ENCODE measurements at regions not wholly inside any gene's neighbourhood (a gene's known extent, or its start where the extent isn't known, plus 50 kb on each side); places are given as distances from the start of the nearest gene placed in this dataset.

DNA sequence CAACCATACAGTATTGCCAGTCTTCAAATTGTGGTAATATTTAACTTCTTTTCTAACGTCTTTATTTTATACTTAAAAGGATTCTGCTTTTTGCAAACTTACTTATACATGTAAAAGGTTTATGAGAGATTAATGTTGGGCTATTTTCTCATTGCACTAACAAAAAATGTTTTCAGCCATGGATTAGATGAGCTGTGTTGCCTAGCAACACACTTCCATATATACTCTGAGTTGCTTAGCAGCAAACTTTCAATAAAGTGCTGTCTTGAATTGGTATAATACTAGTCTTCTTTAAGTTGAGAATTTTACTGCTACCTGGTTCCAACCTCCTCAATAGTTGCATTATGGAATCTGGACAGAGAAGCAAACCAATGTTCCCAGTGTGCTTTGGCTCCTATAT lies 777.4 kb upstream of the PCDH9 start:
- DNase-seq (ENCODE audit: extremely low read depth, insufficient read length) = no peak
- no peak overlapping the region for H3K4me3 ChIP-seq (replicated peaks; ENCODE audit: low read depth, low read length)
- TF ChIP-seq, protein P1, sequence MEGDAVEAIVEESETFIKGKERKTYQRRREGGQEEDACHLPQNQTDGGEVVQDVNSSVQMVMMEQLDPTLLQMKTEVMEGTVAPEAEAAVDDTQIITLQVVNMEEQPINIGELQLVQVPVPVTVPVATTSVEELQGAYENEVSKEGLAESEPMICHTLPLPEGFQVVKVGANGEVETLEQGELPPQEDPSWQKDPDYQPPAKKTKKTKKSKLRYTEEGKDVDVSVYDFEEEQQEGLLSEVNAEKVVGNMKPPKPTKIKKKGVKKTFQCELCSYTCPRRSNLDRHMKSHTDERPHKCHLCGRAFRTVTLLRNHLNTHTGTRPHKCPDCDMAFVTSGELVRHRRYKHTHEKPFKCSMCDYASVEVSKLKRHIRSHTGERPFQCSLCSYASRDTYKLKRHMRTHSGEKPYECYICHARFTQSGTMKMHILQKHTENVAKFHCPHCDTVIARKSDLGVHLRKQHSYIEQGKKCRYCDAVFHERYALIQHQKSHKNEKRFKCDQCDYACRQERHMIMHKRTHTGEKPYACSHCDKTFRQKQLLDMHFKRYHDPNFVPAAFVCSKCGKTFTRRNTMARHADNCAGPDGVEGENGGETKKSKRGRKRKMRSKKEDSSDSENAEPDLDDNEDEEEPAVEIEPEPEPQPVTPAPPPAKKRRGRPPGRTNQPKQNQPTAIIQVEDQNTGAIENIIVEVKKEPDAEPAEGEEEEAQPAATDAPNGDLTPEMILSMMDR (IDR thresholded peaks at IDR 0.05; ENCODE audit: insufficient read depth, low read length, poor library complexity, severe bottlenecking) = no peak
- H3K36me3 ChIP-seq (ENCODE audit: control insufficient read depth, insufficient read depth, low read length) = no peaks in the 10 kb centered on the region
- no peaks in the 10 kb centered on the region for H3K27me3 ChIP-seq (replicated peaks; ENCODE audit: control insufficient read depth, insufficient read depth, low read length)

DNA sequence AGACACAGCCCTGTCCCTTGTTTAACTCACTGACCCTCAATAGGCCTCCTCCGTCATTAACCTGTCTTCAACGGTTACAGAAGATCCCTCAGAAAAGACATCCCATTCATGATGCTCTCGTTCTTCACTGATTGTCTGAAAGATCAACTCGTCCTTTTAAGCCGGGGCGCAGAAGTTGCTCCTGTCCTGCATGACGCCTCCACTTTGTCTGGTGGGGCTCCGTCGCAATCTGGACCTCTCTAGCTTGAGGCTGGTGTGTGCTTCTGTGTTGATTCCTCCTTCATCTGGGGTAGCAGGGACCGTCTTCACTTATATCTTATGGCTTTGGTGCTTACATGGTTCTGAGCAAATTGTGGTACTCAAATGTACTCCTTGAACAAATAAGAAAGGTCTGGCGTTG lies 766.0 kb upstream of the PCDH9 start:
- H3K27me3 ChIP-seq (replicated peaks; ENCODE audit: control insufficient read depth, insufficient read depth, low read length) = no peaks in the 10 kb centered on the region
- no peaks in the 10 kb centered on the region for H3K36me3 ChIP-seq (ENCODE audit: control insufficient read depth, insufficient read depth, low read length)
- no peak overlapping the region for H3K4me3 ChIP-seq (replicated peaks; ENCODE audit: low read depth, low read length)
- DNase-seq (ENCODE audit: extremely low read depth, insufficient read length) = no peak
- TF ChIP-seq, protein P1 (IDR thresholded peaks at IDR 0.05; ENCODE audit: insufficient read depth, low read length, poor library complexity, severe bottlenecking) = no peak

DNA sequence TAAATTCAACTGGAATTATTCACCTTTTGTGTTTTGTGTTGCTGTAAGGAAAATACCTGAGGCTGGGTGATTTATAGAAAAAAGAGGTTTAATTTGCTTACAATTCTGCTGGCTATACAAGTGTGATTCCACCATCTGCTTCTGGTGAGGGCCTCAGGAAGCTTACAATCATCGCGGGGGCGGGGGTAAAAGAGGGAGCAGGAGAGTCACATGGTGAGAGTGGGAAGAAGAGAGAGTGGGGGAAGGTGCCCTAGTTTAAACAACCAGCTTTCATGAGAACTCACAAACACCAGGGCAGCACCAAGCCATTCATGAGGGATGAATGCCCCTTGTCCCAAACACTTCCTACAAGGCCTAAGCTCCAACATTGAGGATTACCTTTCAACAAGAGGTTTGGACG lies 760.7 kb upstream of the PCDH9 start:
- no peak for DNase-seq (ENCODE audit: extremely low read depth, insufficient read length)
- Histone ChIP-seq H3K36me3 (ENCODE audit: control insufficient read depth, insufficient read depth, low read length) (no peaks in the 10 kb centered on the region), H3K4me3 (replicated peaks; ENCODE audit: low read depth, low read length) (no peak overlapping the region), H3K27me3 (replicated peaks; ENCODE audit: control insufficient read depth, insufficient read depth, low read length) (no peaks in the 10 kb centered on the region)
- TF ChIP-seq, protein P1 (IDR thresholded peaks at IDR 0.05; ENCODE audit: insufficient read depth, low read length, poor library complexity, severe bottlenecking) = no peak

DNA sequence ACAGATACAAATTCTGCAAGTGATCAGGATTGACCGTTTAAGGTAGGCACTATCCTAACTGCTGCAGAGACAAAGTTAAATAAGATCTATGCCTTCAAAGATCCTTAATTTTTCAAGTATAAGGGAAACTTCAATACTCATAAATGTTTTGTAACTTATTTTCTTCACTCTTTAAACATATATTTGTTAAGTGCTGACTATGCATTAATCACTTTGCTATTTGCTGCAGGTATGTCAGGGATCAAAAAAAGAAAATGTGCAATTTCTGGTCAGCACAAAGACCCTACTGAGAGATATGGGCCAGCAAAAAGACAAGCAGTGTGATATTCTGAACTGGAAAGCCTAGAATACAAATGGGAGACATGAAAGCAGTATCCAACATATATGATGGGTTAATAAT lies 756.1 kb upstream of the PCDH9 start:
- H3K27me3 ChIP-seq (replicated peaks; ENCODE audit: control insufficient read depth, insufficient read depth, low read length) = no peaks in the 10 kb centered on the region
- no peaks in the 10 kb centered on the region for H3K36me3 ChIP-seq (ENCODE audit: control insufficient read depth, insufficient read depth, low read length)
- TF ChIP-seq, protein P1 (IDR thresholded peaks at IDR 0.05; ENCODE audit: insufficient read depth, low read length, poor library complexity, severe bottlenecking) = no peak
- no peak overlapping the region for H3K4me3 ChIP-seq (replicated peaks; ENCODE audit: low read depth, low read length)
- DNase-seq (ENCODE audit: extremely low read depth, insufficient read length) = no peak

DNA sequence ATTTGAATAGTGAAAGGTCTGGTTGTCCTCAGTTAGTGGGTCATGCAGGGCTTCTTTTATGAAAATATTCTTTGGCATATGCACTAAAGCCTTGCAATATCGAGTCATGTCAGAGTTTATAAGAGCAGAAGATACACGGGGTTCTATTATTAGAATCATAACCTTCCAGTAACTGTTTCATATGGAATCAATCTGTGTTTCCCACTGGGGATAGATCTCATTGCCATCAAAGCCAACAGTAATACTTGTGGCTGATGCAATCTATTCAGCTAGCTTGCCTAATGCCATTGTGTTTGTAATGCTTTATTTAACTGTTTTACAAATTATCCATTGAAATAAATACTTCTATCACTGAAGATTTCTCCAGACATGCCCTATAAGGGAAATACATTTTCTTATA lies 746.9 kb upstream of the PCDH9 start:
- Histone ChIP-seq H3K27me3 (replicated peaks; ENCODE audit: control insufficient read depth, insufficient read depth, low read length) (no peaks in the 10 kb centered on the region), H3K4me3 (replicated peaks; ENCODE audit: low read depth, low read length) (no peak overlapping the region)
- TF ChIP-seq, protein P1 (IDR thresholded peaks at IDR 0.05; ENCODE audit: insufficient read depth, low read length, poor library complexity, severe bottlenecking) = no peak

DNA sequence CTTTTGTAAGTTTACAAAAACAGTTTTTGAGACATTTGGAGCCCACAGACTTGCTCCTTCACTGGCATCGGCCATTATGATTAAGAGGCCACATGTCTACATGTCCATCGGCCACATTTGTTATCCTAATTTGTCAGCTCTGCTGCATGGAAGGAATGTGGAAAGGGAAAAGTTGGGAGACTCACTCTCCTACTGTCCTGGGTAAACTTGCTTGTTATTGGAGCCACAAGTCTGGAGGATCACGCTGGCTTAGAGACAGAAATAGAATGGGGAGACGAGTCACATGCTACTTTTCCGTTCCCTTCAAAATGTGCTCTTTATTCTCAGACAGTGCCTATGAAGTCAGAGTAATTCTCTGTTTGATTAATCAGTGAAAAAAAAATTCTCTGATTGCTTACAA lies 741.2 kb upstream of the PCDH9 start:
- Histone ChIP-seq H3K36me3 (ENCODE audit: control insufficient read depth, insufficient read depth, low read length) (no peaks in the 10 kb centered on the region), H3K4me3 (replicated peaks; ENCODE audit: low read depth, low read length) (no peak overlapping the region), H3K27me3 (replicated peaks; ENCODE audit: control insufficient read depth, insufficient read depth, low read length) (no peaks in the 10 kb centered on the region)
- DNase-seq (ENCODE audit: extremely low read depth, insufficient read length) = no peak
- TF ChIP-seq, protein P1 (IDR thresholded peaks at IDR 0.05; ENCODE audit: insufficient read depth, low read length, poor library complexity, severe bottlenecking) = no peak

More for the DNA sequence above, 746.9 kb upstream of the PCDH9 start:
- H3K36me3 ChIP-seq (ENCODE audit: control insufficient read depth, insufficient read depth, low read length) = no peaks in the 10 kb centered on the region
- DNase-seq (ENCODE audit: extremely low read depth, insufficient read length) = no peak
